LNCaP clone FGC (cell line): ENCODE measurements at regions not wholly inside any gene's neighbourhood (a gene's known extent, or its start where the extent isn't known, plus 50 kb on each side); places are given as distances from the start of the nearest gene placed in this dataset.
A peak's percentile ranks its signal among the peaks of the same experiment; 100 is the strongest.
"Not testable (repeated sequence)": the region's sequence is repeated elsewhere in the genome, so short reads cannot be mapped to it uniquely, and the experiment has no call there.

Experiments used
- DNase-seq: peaks from one replicate; pipeline ENCODE4 v3.0.0-alpha.2; 2011; ENCODE audit warnings: low read depth
- H3K4me3 ChIP-seq: 2 replicates; pipeline ENCODE4 v1.5.1; 2011; ENCODE audit warnings: mild to moderate bottlenecking, low read depth, low read length, control low read depth
- CTCF ChIP-seq: IDR thresholded peaks from 2 replicates; pipeline ENCODE4 v1.5.1; 2012; ENCODE audit warnings: mild to moderate bottlenecking; ENCODE audit not compliant: control insufficient read depth, insufficient read depth; ENCODE audit errors: extremely low read depth

DNA sequence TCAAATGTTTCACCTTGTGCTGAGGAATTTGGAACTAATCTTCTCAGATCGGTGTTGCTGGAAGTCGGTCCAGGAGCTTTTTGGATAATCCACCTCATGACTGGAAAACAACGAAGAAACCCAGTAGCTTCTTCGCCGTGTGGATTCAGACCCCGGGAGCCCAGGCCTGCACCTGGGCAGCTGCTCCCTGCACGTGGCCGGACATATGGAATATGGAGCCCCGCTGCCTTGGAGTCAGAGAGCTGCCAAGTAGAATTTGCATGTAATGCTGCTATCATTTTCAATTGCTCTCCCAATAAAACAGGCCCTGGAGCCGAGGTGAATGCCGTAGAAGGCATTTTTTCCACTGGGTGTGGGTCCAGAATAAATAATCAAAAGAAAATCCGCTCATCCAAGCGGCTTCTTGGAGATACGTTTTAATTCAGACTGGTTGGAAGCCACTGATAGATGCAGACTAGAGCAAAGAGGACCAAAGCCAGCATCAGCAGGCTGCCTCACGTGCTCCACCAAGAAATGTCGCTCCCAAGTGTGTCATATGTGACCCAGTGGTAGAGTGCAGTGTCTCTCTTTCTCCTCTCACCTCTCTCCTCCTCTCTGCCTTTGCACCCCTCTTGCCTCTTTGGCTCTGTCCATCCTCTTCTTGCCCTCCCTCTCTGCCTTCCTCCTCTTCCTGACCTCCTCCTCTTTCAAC, 115.3 kb downstream of the ZNF664 start:
- no peak for DNase-seq
- no peak overlapping the region for H3K4me3 ChIP-seq
- no peak for TF ChIP-seq CTCF

- DNase-seq = peak; percentile 11
- H3K4me3 ChIP-seq = not testable (repeated sequence)
Observed at GRCh38 chr12:124089181-124089914, 116.3 kb downstream of the ZNF664 start.

- DNase-seq = no peak
- no peak for TF ChIP-seq CTCF
- H3K4me3 ChIP-seq = no peak overlapping the region
Observed at GRCh38 chr12:124091835-124092234, 118.8 kb downstream of the ZNF664 start.

GRCh38 chr12:124092532-124092931, 119.5 kb downstream of the ZNF664 start:
- not testable (repeated sequence) for H3K4me3 ChIP-seq, DNase-seq

DNA sequence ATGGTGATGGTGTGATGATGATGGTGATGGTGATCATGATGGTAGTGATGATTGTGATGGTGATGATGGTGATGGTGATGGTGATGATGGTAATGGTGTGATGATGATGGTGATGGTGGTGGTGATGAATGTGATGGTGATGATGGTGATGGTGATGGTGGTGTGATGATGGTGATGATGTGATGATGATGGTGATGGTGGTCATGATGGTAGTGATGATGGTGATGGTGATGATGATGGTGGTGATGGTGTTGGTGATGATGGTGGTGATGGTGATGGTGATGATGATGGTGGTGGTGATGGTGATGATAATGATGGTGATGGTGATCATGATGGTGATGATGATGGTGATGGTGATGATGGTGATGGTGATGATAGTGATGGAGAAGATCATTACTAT, 120.3 kb downstream of the ZNF664 start:
- TF ChIP-seq CTCF = no peak
- H3K4me3 ChIP-seq = no peak overlapping the region
- no peak for DNase-seq

- no peak for DNase-seq
- H3K4me3 ChIP-seq = no peak overlapping the region
- TF ChIP-seq CTCF = no peak
Observed at GRCh38 chr12:124094188-124094587, 121.2 kb downstream of the ZNF664 start.

DNA sequence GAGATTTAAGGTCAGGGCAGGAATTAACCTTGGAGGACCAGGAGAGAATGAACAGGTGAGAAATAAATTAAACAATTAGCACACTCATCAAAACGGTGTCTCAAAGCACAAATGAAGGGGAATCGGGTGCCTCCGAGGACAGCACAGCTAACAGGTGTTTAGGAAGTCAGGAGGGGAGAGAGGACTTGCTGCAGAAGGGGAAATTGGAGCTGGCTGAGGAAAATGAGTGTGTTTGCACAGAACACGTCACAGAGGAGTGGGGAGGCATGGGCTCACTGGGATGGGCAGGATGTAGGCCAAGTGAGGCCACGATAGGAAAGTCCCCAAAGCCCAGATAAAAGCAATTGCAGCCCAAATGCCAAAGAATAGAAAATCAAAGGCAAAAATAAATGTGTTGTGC, 121.7 kb downstream of the ZNF664 start:
- TF ChIP-seq CTCF = no peak
- DNase-seq = no peak
- H3K4me3 ChIP-seq = no peak overlapping the region

DNA sequence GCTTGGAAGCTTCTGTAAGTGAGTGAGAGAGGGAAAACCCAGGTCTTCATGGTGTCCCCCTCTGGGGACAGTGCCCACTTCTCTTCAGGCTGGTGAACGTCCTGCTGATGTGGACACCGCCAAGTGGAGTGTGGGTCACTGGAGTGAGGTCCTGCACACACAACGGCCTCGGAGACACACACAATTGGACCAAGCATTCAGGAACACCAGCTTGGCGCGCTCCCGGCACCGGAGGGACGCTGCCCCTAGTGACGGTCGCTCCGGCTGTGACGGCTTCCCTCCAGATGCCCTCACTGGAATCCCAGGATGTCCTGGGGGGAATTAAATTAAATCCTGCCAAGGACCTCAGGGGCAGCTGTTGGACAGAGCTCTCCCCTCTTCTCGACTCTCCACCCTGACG, 123.1 kb downstream of the ZNF664 start:
- no peak for DNase-seq
- TF ChIP-seq CTCF = no peak
- no peak overlapping the region for H3K4me3 ChIP-seq
